ENCODE measurements at regions not wholly inside any gene's neighbourhood (a gene's known extent, or its start where the extent isn't known, plus 50 kb on each side); places are given as distances from the start of the nearest gene placed in this dataset.
"Not testable (repeated sequence)": the region's sequence is repeated elsewhere in the genome, so short reads cannot be mapped to it uniquely, and the experiment has no call there.

DNA sequence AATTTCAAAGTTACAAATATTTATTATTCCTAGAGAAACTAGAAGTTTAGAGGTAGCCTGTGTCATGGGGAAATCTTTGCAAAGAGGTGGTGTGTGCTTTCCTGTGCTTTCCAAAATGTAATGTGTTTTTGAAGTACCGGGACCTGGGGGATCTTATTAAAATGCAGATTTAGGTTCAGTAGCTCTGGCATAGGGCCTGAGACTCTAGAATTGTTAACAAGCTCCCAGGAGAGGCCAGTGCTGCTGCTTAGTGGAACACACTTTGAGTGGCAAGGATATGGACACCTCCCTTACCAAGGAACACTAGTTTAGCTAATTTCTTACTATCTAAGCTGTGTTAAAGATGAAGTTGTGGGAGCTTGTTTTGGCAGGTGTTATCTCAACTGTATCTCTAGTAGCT, 428.9 kb downstream of the VGLL3 start:
- no peak for DNase-seq (ENCODE audit: low read depth in 2 of 2)

DNA sequence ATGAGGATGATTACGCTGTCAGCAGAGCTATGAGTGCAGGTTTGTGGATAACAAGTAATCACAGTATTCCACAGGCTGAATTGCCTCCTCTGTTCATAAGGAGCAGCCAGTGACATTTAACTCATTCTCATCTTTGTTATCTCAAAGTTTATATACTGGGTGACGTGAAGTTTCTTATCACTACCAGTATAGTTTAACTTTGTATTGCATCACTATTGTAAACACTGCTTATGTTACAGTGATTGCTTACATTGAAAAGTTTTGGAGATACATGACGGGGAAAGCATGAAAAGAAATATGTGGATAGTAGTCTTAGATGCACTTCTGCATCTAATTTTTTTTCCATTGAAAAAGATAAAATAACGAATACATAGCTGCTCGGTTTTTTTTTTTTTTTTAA, 429.7 kb downstream of the VGLL3 start:
- no peak for DNase-seq (ENCODE audit: low read depth in 2 of 2)

DNA sequence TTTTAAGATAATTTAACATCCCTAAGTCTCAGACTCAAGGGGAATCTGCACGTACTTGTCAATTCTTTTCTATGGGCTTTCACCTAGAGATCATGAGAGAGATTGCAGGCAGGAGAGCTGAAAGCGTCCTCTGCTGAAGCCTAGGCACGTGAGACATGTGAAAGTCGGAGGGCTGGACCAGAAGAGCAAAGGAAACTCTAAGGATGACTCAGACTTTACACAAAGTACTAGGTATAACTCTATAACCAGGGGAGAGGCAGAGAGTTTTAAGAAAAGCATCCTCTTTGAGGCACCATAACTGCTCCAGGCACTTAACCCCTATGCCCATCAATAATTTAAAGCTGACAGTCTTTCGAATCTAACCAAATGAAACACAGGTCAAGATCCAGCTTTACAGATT, 436.6 kb downstream of the VGLL3 start:
- no peak for DNase-seq (ENCODE audit: low read depth in 2 of 2)

DNA sequence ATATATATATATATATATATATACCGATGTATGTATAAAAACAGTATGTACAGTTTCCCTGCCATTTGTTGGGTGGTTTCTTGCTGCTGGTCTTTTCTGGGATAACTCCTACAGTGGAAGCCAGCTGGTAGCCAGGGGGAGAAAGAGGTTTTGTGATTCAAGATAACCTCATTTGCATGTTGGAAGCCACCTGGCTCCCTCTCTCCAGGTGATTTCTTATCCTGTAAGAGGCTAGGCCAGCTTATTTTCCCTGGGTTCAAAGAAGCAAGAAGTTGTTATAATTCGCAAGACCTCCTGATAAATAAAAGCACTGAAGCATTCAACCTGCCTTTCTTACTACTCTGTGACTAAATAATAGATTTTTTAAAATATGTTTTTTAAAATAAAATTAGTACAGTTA, 443.3 kb downstream of the VGLL3 start:
- DNase-seq (ENCODE audit: low read depth in 2 of 2) = no peak

DNA sequence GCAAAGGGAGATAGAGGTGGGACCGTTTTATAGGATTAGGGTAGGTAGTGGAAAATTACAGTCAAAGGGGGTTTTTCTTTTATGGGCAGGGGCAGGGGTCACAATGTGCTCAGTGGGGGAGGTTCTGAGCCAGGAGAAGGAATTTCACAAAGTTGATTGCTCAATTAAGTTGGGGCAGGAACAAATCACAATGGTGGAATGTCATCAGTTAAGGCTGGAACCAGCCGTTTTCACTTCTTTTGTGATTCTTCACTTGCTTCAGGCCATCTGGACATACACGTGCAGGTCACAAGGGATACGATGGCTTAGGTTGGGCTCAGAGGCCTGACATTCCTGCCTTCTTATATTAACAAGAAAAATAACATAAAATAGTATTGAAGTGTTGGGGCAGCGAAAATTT, 453.8 kb downstream of the VGLL3 start:
- DNase-seq (ENCODE audit: low read depth in 2 of 2) = no peak

DNA sequence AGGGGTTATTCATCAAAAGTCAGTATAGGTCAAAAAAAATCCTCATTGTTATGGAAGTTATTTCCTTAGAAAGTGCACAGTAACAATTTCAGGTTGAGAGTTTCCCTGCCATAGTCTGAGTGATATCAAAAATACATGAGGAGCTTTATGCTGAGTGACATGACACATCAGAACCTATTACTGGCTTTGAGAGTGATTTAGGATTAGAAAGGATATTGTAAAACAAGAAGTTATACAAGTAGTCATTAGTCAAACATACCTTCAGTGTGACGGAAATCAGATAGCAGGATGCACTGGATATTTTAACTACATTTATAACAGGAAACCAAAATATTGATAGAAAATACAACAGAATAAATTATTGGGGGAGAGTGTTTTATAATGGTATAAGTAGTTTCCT, 471.1 kb downstream of the VGLL3 start:
- DNase-seq (ENCODE audit: low read depth in 2 of 2) = no peak

DNA sequence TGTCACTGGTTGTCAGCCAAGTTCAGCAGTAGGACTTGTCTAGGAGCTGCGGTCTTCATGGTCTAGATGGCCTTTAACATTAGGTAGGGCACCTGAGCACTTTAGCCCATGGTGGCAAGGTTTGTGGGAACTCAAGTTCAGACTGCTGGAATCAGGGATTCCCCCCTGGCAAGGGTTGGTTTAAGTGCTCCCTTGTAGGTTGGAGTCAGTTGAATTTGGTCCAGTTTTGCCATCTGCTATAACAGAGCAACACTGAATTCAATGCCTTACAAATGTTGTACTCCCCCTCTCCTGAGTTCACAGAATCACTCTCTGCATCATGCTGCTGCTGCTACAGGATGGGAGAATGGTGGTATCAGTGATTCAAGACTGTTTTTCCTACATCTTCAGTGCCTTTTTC, 509.3 kb downstream of the VGLL3 start:
- DNase-seq (ENCODE audit: low read depth in 2 of 2) = no peak

DNA sequence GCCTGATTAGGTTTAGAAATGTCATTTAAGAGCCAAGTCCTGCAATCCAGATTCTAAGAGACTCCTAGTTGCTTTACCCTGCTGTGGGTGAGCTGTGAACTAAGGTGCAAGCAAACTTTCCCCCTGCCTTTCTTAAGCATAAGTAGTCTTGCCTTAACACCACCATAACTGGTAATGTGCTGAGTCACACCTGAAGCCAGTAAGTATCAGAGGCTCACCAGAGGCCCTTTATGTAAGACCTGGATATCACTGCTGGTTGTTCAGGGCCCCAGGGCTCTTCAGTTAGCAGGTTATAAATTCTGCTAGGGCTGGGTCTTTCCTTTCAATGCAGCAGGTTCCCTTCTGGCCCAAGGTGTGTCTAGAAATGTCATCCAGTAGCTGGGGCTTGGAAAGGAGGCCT, 509.9 kb downstream of the VGLL3 start:
- no peak for DNase-seq (ENCODE audit: low read depth in 2 of 2)

DNA sequence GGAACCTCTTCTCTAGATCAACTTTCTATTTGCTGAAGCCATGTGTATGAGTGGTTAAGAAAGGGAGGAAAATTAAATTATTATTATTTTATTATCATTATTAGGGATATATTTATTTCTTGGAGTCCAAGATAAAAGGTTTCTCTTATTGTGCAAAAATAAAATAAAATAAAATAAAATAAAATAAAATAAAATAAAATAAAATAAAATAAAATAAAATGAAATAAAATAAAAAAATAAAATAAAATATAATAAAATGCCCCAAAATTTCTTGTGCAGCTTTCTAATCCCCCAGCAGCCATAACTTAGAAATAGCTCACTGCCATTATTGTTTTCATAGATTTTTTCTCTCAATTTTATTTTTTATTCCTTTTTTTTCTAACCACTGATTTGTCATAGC, 526.8 kb downstream of the VGLL3 start:
- DNase-seq (ENCODE audit: low read depth in 2 of 2) = no peak

DNA sequence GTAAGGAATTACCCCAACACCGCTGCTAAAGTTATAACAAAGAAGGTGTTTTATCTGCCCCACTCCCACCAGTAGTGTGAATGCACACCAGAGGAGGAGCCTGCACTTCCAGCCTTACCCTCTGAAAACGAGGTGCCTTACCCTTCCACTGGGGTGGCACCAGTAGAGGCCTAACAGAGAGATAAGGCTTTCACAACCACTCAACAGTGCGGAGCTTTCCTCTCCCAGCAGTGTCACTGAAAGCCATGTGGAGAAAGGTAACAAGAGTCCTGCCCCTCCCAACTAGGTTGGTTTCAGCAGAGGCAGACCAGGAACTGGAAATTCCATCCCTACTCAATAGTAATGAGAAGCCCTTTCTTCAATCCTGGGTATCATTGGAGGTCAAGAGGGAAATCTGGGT, 539.2 kb downstream of the VGLL3 start:
- DNase-seq (ENCODE audit: low read depth in 2 of 2) = no peak

DNA sequence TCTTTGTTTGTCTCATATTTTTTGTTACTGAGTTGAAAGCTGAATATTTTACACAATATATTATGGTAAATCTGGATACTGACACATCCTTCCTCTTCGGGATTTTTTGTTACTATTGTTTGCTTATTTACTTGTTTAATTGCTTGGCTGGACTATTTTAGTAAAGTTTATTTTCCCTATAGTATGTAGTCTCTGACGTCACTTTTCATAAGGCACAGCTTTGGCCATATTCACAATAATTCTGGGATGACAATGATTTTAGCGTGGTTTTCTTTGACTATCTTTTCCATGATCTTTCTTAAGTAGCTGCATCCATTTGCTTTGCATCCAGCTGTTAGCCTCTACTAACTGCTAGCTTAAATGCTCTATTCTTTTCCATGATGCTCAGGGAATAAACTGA, 552.4 kb downstream of the VGLL3 start:
- DNase-seq (ENCODE audit: low read depth in 2 of 2) = no peak

DNA sequence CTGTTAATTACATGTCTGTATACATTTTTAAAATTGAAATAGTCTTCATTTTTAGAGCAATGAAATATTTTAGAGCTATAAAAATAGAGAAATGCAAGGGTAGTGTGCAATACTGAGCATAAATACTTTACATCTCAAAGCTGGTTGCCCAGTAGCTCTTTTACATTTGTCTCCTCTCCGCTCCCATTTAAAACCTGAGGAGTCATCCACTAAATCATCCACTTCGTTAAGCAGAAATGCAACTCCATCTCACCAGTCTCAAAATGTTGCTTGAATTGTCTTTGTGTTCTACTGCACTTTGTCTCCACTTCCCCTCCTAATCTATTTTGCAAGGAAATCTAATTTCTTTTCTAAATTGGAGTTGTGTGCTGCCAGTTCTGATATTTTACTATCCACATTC, 563.6 kb downstream of the VGLL3 start:
- DNase-seq (ENCODE audit: low read depth in 2 of 2) = no peak

DNA sequence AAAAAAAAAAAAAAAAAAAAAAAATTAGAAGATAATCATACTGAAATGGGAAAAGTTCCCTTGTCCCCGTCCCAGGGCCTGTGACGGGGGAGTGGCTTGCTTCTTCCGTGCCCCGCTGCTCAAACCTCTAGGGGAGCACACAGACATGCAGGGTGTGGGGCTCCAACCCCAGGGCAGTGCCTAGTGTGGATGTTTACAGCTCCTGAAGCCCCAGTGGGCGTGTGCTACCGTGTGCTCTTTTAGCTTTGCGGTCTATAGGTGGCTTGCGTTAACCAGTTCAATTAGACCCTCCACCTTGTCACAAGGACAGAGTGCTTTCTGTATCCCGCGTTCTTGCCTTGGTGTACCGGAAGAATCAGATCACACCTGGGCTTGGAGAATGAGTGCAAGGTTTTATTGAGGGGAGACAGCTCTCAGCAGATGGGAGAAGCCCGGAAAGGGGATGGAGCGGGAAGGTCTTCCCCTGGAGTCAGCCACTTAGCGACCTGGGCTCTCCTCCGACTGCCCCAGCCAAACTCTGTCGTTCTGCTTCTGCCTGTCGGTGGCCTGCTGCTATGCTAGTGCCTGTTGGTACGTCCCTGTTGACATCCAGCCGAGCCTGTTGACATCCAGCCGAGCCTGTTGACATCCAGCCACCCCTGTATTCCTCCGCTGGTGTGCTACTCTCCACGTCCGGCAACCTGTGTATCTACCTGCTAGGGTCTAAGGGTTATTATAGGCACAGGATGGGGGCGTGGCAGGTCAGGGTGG, 569.8 kb downstream of the VGLL3 start:
- no peak for DNase-seq (ENCODE audit: low read depth in 2 of 2)

DNA sequence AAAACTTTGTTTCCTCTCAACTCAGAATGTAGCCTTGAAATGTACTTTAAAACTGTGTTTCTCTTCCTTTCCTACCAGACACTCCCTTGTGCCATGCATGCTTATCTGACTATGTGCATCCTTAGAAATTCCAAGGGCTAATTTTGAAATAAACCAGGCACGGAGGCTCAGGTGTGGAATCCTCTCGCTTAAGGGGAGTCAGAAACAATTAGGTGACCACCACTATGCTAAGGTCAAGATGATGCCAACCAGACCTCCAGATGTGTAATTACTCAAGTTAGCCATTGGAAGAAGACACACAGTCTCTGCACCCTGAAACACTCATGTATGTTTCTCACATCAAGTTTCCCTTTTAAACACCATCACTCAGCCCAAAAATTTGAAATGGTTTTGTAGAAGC, 572.1 kb downstream of the VGLL3 start:
- DNase-seq (ENCODE audit: low read depth in 2 of 2) = no peak

DNA sequence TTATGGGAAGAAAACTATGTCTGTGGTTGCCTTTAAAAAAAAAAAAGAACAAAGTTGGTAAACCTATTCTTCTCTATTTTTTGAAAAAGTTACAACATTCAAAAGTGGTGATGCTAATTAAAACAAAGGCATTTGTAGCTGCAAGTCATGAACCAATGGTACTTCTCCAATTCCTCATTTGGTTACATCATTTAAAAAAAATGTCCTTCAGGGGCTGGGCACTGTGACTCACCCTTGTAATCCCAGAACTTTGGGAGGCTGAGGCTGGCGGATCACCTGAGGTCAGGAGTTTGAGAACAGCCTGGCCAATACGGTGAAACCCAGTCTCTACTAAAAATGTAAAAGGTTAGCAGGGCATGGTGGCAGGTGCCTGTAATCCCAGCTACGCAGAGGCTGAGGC, 574.6 kb downstream of the VGLL3 start:
- no peak for DNase-seq (ENCODE audit: low read depth in 2 of 2)

DNA sequence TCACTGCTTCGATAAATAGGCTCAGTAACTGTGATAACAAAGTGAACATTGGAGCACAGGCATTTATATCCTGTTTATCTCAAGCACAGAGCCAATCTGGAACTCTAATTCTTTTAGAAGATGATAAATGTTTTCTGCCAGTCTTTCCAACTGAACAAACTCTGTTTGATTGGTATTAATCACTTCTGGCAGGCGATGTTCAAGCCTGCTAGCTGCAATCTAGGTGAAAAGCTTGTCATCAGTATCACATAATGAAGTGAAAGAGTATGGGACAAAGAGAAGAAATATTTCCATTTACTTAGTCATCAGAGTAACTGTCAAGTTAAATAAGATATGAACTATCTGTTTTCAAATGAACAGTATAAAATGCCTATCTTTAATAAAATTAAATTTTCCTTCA, 577.3 kb downstream of the VGLL3 start:
- DNase-seq (ENCODE audit: low read depth in 2 of 2) = no peak

DNA sequence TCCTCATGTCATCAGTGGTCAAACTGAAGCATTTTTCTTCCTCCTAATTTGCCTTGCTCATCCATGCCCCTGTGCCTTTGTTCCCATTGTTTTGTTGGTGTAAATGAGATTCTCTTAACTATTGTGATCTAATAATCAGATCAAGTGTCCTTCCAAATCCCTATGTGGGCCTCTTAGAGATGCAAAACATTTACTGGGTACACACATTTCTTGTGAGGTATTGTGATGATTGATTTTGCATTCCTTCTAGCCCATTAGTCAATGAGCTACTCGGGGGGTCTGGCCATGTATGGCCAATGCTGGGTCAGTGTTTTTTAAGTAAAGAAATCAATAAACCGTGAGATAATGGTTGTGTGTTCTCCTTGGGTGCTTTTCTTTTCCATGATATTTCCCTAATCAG, 580.4 kb downstream of the VGLL3 start:
- DNase-seq (ENCODE audit: low read depth in 2 of 2) = no peak

DNA sequence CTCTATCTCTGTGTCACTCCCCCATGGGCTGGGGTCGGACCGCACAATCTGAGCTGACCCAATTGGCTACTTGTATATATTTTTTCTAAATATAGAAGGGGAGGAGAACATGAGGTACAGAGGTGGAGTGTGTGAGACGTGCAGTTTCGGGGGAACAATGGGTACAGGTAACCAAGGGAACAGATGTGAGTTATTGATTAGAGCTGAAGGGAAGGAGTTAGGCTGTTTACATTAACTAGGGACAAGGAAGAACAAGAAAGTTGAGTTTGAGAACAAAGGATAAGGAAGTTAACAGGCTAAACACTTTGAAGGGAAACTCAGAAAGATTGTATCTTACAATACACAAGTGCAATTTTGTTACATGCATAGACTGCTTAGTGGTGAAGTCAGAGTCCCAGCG, 601.2 kb downstream of the VGLL3 start:
- not testable (repeated sequence) for DNase-seq (ENCODE audit: low read depth in 2 of 2)

DNA sequence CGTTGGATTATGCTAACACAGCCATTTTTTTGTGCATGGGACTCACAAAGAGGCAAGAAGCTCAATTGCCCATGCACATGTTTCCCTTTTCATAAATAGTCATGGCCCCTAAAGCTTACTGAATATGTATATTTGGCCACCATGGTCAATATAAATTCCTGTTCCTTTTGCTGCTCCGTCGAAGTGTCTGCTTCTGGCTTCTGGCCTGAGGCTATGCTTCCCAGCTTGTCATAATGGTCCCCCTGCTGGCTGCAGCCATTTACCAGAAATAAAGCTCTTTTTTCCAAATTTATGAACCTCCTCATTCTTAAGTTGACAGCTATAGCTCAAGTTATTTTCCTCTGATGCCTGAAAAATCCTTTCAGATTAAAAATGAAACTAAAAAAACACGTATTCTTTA, 602.1 kb downstream of the VGLL3 start:
- no peak for DNase-seq (ENCODE audit: low read depth in 2 of 2)

DNA sequence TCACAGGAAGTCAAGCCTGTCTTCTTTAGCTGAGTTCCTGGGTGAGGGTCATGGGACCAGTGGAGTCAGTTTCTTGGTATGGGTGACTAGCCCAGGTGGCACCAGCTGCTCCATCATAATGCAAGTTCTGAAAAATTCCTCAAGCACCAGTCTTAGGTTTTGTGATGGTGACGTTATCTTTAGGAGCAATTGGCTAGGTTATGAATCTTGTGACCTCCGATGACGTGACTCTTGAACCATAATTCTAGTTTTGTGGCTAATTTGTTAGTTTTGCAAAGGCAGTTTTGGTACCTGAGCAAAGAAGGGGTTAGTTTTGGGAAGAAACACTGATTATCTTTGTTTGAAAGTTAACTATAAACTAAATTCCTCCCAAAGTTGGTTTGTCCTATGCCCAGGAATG, 608.4 kb downstream of the VGLL3 start:
- no peak for DNase-seq (ENCODE audit: low read depth in 2 of 2)

DNA sequence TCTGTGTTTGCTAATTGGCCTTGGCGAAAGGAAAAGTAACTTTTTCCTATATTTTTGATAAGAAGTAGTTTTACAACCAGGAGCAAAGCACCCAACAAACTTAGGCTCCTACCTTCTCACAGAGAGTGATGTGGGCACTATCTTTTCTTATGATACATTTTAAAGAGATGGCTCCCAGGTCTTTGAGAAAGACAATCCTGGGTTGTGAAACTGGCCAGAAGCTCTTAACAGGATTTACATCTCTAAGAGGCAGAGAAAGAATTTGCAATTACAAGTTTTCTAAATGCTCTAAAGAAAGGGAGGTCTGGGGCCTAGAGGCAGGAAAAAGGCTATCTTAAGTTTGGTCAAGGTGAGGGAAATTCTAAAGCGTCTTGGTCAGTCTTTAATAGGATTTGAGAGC, 609.7 kb downstream of the VGLL3 start:
- no peak for DNase-seq (ENCODE audit: low read depth in 2 of 2)

DNA sequence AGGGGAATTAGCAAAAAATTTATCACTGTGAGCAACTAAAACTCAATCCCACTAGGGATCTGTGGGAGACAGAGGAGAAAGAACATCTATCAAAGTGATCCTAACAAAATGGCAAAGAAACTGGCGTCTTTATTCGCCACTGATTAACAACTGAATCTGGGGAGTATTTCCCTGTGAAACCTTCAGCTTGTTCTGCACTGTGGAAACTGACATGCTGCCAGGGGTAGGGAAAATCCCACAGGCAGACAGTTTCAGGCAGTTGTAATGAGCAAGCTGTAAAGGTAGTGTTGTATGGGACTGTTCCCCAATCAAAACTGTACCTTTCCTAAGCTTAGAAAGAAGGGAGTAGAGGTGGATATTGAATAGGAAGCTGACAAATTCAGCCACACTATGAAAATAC, 611.7 kb downstream of the VGLL3 start:
- no peak for DNase-seq (ENCODE audit: low read depth in 2 of 2)

DNA sequence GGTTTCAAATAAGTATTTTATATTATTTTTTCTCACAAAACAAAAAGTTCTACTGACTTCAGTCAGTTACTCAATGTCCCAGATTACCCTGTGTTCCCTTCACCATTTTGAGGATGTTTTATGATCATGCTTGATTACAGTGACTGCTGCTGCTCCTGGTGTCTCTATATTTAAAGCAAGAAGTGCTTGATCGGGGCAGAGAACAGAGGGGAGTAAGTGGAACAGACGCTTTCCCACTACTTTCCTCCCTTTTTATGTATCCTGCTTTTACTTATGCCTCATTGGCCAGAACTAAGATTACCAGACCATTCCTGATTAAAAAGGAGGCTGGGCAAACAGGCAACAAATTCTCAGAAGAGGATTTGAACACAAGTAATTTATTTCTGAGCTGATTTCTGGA, 612.1 kb downstream of the VGLL3 start:
- no peak for DNase-seq (ENCODE audit: low read depth in 2 of 2)

DNA sequence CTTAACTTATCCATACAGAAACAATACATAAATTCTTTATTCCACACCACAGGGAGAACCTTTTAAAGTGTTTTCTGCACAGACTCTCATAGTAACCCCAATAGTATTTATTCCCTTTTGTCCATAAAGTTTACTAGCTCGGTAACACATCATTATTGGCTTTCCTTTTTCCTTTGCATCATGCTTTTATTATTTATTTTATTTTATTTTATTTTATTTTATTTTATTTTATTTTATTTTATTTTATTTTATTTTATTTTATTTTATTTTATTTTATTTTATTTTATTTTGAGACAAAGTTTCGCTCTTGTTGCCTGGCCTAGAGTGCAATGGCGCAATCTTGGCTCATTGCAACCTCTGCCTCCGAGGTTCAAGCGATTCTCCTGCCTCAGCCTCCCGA, 655.4 kb downstream of the VGLL3 start:
- not testable (repeated sequence) for DNase-seq (ENCODE audit: low read depth in 2 of 2)

Measured in lung microvascular endothelial cell (primary cell).